ENCODE measurements at regions not wholly inside any gene's neighbourhood (a gene's known extent, or its start where the extent isn't known, plus 50 kb on each side); places are given as distances from the start of the nearest gene placed in this dataset.

DNA sequence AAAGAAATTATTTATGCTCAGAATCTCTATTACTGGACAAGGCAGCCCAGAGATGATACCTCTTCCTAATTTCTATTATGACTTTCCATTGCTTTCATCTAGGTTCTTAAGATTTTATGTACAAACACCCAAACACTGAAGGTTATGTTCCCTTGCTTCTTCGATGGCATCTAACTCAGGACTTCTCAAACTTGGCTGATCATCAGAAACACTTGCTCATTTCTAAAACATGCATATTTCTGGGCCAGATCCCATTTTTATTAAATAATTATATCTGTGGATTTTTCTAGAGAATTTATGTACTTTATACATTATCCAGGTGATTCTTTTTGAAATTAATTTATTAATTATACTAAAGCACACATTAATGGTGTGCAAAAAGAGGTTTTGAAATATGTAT, 482.4 kb upstream of the NR2F2 start:
- no peak for DNase-seq
- in situ Hi-C loops (cut with HindIII; ENCODE audit: low pct_ligation_motif_present, low pct_unique_long_range_greater_than_20kb, low sequenced_read_pairs): no loop called here

DNA sequence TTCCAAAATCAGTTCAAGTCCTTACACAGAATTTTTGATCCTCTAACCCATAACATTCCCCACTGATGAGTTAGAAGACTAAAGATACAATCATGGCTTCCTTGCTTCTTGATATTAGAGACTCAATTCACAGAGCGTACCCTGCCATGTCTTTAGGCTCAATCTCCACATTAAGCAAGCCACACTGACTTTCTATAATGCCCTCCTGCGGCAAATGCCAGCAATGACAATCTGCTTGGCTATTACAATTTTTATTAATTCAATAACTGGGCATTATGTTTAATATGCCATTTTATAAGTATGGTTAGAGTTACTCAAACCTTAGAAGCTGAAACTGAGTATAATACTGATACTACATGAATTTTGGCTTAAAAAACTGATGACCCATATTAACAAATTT, 479.7 kb upstream of the NR2F2 start:
- no peak for DNase-seq
- in situ Hi-C loops (cut with HindIII; ENCODE audit: low pct_ligation_motif_present, low pct_unique_long_range_greater_than_20kb, low sequenced_read_pairs): no loop called here

DNA sequence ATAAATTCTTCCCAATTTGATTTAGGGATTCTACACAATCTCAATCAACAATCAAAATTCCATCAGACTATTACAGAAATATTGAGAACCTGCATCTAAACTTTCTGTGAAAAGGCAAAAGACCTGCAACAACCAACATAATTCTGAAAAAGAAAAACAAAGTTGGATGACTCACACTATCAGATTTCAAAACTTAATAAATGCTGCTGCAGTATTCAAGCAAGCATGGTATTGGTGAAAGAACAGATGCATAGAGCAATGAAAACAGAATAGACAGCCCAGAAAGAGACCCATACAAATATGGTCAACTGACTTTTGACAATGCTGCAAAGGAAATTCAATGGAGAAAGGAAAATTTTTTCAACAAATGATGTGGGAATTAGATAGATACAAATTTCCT, 477.1 kb upstream of the NR2F2 start:
- no peak for DNase-seq

GRCh38 chr15:95857124-95857757, 473.3 kb upstream of the NR2F2 start:
- in situ Hi-C loops (cut with HindIII; ENCODE audit: low pct_ligation_motif_present, low pct_unique_long_range_greater_than_20kb, low sequenced_read_pairs): no loop called here
- no peak for DNase-seq

More for the DNA sequence above, 477.1 kb upstream of the NR2F2 start:
- in situ Hi-C loops (cut with HindIII; ENCODE audit: low pct_ligation_motif_present, low pct_unique_long_range_greater_than_20kb, low sequenced_read_pairs): no loop called here

DNA sequence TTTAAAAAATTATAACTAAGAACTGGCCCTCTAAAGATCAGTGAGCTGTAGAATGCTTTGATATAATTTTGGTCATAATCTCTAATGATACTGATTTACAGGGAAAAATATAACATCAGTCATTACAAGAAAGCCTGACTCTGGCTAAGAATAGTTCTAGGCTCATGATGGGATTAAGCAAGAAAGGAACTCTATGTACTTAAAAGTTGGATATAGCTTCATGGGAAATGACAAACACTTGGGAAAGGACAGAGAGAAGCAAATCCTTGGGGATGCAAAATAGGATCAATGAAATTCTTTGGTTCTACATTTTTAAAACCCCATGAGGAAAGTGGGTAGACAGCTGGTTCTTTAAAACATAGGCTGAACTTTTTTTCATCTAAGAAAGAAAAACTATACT, 472.7 kb upstream of the NR2F2 start:
- in situ Hi-C loops (cut with HindIII; ENCODE audit: low pct_ligation_motif_present, low pct_unique_long_range_greater_than_20kb, low sequenced_read_pairs): no loop called here
- DNase-seq: no peak

- DNase-seq: no peak
- in situ Hi-C loops (cut with HindIII; ENCODE audit: low pct_ligation_motif_present, low pct_unique_long_range_greater_than_20kb, low sequenced_read_pairs): no loop called here
Measured at GRCh38 chr15:95860406-95860805, 470.1 kb upstream of the NR2F2 start.

DNA sequence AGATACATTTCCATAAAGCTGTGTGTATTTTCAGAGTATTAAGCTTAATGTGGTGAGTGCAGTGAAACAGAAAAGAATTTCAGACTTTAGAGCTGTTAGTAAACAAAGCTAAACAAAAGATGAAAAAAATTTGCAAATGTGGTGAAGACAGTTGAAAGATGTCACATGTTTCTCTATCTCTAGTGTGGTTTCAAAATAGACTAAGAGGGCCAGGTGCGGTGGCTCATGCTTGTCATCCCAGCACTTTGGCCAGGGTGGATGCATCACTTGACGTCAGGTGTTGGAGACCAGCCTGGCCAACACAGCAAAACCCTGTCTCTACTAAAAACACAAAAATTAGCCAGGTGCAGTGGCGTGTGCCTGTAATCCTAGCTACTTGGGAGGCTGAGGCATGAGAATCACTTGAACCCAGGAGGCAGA, 466.0 kb upstream of the NR2F2 start:
- DNase-seq: no peak
- in situ Hi-C loops (cut with HindIII; ENCODE audit: low pct_ligation_motif_present, low pct_unique_long_range_greater_than_20kb, low sequenced_read_pairs): no loop called here

- no peak for DNase-seq
- in situ Hi-C loops (cut with HindIII; ENCODE audit: low pct_ligation_motif_present, low pct_unique_long_range_greater_than_20kb, low sequenced_read_pairs): no loop called here
Measured at GRCh38 chr15:95865330-95865739, 465.2 kb upstream of the NR2F2 start.

DNA sequence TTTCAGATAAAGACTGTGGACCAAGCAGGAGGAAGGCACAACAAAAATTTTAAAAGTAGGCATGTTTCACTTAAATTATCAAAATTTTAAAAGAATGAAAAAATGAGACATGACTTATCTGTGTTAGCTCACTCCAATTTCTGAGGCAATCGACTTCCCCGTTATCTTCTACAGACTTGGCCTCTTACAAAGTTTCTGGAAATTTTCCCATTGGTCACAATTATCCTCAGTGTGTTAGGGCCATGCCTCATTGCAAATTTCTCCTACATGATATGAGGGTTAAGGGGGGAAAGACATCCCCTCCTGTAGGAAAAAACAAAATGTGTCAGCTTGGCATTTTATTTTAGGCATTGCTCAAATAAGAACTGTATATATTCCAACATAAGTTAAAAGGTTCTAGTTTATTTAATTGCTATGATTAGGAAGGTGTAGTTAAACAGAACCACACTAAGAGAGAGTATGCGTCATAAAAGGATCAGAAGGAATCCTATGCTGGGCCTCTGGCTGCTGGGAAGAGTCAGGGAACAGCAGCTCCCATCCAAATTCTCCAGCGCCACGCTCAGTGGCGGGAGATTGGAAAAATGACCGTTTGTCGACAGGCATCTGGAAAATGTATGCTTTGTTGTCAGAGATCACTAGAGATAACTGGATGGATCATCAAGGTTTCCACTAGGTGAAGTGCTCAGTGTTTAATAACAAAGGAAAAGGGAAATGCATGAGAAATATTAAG, 463.6 kb upstream of the NR2F2 start:
- no peak for DNase-seq
- in situ Hi-C loops (cut with HindIII; ENCODE audit: low pct_ligation_motif_present, low pct_unique_long_range_greater_than_20kb, low sequenced_read_pairs): no loop called here

- in situ Hi-C loops (cut with HindIII; ENCODE audit: low pct_ligation_motif_present, low pct_unique_long_range_greater_than_20kb, low sequenced_read_pairs): no loop called here
- DNase-seq: no peak
Measured at GRCh38 chr15:95868450-95868849, 462.1 kb upstream of the NR2F2 start.

GRCh38 chr15:95868970-95869369, 461.5 kb upstream of the NR2F2 start:
- in situ Hi-C loops (cut with HindIII; ENCODE audit: low pct_ligation_motif_present, low pct_unique_long_range_greater_than_20kb, low sequenced_read_pairs): no loop called here
- DNase-seq: no peak

- DNase-seq: no peak
- in situ Hi-C loops (cut with HindIII; ENCODE audit: low pct_ligation_motif_present, low pct_unique_long_range_greater_than_20kb, low sequenced_read_pairs): no loop called here
Measured at GRCh38 chr15:95869920-95870319, 460.6 kb upstream of the NR2F2 start.

DNA sequence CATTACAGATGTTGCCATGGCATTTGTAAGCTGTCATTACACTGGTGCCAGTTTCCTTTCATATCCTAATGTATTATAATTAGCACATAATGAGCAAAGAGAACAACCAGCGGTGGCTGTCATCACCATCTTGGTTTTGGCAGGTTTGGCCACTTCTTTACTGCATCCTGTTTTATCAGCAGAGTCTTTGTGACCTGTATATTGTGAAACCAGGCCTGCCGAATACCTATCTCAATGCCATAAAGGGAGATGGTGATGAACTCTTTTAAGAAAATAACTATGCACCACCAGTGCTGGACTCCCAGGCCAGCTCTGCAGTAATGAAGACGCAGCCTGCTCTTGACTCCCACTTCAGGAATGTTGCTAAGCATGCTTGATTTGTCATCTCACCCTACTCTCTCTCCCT, 458.1 kb upstream of the NR2F2 start:
- DNase-seq: no peak
- in situ Hi-C loops (cut with HindIII; ENCODE audit: low pct_ligation_motif_present, low pct_unique_long_range_greater_than_20kb, low sequenced_read_pairs): no loop called here

DNA sequence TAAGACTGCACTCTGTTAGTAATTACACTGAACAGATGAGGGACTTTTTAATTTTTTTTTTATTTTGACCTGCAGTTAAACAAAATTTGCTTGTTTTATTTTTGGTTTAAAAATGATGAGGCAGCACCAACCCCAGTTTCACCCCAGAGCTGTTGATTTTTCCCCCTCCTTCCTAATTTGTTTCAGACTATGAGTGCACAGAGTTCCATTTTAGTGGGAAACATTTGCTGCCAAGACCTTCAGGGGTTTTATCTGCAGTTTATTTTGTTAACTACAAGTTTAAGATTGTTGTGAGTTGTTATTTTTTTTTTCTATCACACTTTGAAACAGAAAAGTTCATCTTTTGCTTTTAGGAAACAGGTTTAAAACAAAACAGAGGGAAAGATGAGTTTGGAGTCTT, 455.9 kb upstream of the NR2F2 start:
- DNase-seq: no peak
- in situ Hi-C loops (cut with HindIII; ENCODE audit: low pct_ligation_motif_present, low pct_unique_long_range_greater_than_20kb, low sequenced_read_pairs): no loop called here

DNA sequence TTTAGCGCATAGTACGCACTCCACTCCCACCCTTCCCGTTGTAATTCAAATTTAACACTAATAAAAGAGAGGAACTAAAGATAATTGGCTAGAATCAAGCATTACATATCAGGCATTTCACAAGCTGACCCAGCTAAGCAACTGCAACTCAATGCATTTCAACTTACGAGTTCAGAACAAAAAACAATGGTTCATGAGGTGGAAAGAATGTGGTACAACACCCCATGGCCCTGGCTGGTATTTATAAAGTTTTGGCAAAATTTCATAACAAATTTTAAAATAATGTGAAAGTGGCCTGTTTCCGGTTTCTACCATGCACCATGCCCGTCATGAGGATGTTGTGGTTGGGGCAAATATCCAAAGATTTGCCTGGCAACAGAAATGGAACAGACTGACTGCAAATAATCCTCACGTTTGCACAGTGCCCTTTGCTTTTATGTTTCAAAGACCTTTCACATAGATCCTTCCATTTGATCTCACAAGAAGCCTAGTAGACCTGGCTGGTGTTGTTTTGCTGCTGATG, 455.3 kb upstream of the NR2F2 start:
- in situ Hi-C loops (cut with HindIII; ENCODE audit: low pct_ligation_motif_present, low pct_unique_long_range_greater_than_20kb, low sequenced_read_pairs): no loop called here
- no peak for DNase-seq

GRCh38 chr15:95880031-95880570, 450.4 kb upstream of the NR2F2 start:
- in situ Hi-C loops (cut with HindIII; ENCODE audit: low pct_ligation_motif_present, low pct_unique_long_range_greater_than_20kb, low sequenced_read_pairs): no loop called here

GRCh38 chr15:95880630-95881029, 449.9 kb upstream of the NR2F2 start:
- in situ Hi-C loops (cut with HindIII; ENCODE audit: low pct_ligation_motif_present, low pct_unique_long_range_greater_than_20kb, low sequenced_read_pairs): no loop called here
- no peak for DNase-seq

More at GRCh38 chr15:95880031-95880570, 450.4 kb upstream of the NR2F2 start:
- no peak for DNase-seq

GRCh38 chr15:95883064-95883463, 447.4 kb upstream of the NR2F2 start:
- in situ Hi-C loops (cut with HindIII; ENCODE audit: low pct_ligation_motif_present, low pct_unique_long_range_greater_than_20kb, low sequenced_read_pairs): no loop called here
- no peak for DNase-seq

GRCh38 chr15:95884276-95884675, 446.2 kb upstream of the NR2F2 start:
- in situ Hi-C loops (cut with HindIII; ENCODE audit: low pct_ligation_motif_present, low pct_unique_long_range_greater_than_20kb, low sequenced_read_pairs): no loop called here
- no peak for DNase-seq

All from ACHN (cell line).